NCI-H510A treated with DMSO at 0.1 percent for 48 hours (cell line): ENCODE measurements at regions not wholly inside any gene's neighbourhood (a gene's known extent, or its start where the extent isn't known, plus 50 kb on each side); places are given as distances from the start of the nearest gene placed in this dataset.
A peak's percentile ranks its signal among the peaks of the same experiment; 100 is the strongest.
"Not testable (repeated sequence)": the region's sequence is repeated elsewhere in the genome, so short reads cannot be mapped to it uniquely, and the experiment has no call there.

ENCODE experiments used
- DNase-seq: peaks from one replicate; lab custom pipeline; 2025; lab: John Stamatoyannopoulos, UW

DNA sequence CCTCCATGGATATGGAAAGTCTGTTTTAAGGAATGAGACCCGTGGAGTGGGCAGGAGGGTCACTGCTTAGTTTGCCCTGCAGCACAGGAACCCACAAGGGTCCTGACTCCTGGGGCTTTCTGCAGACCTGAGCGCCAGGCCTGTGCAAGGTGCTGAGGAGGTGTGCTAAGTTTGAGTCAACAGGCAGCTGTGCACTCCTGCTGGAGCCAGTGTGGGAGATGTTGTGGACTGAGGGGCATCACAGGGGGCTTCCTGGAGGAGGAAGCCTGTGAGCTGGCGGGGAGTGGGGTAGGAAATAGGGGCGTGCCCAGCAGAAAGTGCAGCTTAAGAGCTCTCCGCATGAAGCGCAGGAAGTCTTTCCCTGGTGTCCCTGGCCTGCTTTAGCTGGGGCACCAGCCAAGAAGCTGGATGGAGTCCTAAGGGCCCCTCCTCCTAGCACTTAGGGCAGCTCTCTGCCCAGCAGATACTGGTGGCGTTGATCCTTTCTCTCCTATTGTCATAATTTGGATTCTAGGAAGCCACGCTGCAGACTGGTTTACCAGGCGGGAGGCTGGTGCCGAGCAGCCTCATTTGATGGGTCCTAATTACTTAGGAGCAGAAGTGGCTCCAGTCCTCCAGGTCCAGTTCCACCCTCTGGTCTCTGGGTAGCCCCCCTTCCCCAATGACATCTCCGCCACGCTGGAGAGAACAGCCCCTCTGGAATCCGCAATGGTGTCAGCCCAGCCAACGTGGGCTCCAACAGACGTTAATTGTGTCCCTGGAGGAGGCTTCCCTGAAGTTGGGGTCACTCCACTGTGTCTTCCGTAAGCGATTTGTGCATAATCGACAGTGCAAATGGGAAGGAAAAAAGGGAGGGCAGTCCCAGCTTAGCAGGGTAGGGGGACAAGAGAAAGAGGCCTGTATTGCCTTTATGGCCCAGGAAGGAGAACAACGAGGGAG lies 309.2 kb downstream of the ZNF536 start:
- no peak for DNase-seq

DNA sequence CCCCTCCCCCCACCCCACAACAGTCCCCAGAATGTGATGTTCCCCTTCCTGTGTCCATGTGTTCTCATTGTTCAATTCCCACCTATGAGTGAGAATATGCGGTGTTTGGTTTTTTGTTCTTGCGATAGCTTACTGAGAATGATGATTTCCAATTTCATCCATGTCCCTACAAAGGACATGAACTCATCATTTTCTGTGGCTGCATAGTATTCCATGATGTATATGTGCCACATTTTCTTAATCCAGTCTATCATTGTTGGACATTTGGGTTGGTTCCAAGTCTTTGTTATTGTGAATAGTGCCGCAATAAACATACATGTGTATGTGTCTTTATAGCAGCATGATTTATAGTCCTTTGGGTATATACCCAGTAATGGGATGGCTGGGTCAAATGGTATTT lies 308.2 kb downstream of the ZNF536 start:
- not testable (repeated sequence) for DNase-seq

DNA sequence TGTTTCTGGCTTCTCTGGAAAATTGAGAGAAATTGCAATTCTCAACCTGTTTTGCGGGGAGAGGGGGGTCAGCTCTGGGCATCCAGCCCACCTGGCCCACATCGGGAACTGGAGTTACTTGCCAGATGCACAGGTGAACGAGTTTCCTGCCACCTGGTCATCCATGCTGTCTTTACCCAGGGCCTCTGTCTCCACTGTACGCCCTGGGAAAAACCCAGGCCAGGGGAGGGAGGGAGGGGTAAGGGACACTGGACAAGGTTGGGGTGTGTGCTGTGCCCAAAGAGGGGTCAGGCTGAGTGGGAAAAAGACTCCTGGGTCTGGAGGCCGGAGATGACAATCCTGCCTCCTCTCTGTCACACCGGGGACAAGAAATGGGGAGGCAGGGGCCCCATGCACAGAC lies 307.6 kb downstream of the ZNF536 start:
- no peak for DNase-seq

DNA sequence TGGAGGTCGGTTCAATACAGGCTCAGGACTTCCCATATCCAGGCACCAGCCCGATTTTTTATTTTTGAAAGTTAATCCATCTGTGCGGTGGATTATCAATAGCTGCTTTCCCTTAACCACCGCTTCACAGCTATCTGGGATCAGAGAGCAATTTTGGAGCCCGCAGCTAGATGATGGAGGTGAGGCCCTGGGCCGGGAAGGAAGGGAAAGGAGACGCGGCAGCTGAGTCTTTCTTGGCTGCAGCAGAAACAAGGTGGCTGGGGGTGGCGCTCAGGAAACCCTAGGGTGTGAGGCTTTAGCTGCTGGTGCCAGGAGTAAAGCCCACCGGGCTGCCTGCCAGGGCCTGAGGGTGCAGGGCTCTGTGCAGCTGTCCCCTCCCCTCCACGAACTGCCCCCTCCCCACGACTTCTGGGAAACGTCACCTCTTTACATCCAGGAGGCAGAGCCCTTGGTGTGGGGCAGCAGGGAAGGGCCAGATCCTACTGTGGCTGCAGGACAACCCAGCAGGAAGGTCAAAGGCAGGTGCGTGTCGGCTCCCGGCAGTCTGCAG lies 307.0 kb downstream of the ZNF536 start:
- no peak for DNase-seq

DNA sequence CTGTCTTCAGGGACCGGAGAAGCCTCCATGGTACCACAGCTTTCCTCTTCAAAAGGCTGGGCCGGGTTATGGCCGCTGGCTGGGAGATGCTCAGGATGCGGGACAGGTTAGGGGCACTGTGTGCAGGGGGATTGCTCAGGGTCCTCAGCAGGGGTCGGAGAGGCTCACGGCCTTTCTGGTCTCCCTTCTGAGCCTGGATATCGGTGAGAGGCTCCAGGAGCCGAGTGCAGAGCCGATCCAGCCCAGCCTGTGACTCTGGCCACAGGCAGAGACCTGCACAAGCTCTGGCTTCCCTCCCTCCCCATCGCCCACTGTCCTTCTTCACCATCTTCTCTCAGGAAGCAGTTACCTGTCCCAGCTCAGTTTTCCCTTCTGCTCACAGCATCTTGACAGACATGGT lies 306.0 kb downstream of the ZNF536 start:
- no peak for DNase-seq

DNA sequence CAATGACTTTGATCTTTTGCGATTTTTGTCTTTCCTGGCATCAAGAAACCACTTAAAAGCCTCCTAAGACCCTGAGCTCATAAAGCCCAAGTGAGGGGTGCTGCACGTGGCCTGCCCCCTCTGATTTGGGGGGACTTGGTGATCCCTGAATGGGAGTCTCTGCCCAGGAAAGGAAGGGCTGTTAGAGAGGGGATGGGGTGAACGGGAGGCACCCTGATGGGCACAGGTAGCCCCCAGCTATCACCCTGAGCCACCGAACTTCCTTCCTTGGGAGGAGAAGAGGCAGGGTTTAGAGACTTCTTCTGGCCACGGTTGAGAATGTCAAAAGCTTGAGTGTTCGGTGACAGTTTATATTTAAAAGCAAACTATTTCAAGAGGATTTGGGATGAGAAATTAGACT lies 305.5 kb downstream of the ZNF536 start:
- no peak for DNase-seq

DNA sequence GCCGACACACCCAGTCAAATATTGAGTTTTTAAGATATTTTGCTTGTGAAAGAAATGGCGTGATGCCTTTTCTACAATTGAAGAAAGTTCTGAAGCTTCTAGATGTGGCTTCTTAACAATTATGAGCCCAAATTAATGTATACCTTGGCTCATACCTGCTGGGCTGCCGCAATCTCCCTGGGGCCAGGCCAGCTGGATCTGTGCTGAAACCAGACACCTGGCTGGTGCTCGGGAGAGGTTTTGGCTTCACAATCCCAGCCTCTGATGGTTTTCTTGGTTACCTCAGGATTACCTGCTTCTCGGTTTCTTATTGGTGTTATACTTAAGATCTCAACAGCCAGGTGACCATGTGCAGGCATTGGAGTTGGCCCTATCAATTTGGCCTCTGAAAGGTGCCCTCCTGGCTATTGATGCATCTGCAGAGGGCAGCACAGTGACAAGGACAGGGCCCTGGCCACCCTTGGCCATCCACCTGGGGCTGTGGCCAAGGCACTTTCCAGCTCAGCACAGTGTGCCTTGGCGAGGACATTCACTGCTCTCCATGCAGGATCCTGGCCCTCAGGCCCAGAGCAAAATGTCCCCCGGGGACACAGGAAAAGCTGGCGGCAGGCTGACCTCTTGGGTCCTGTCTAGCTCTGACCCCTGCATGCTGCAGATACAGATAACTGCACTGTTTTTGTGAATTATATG lies 305.0 kb downstream of the ZNF536 start:
- DNase-seq = no peak

DNA sequence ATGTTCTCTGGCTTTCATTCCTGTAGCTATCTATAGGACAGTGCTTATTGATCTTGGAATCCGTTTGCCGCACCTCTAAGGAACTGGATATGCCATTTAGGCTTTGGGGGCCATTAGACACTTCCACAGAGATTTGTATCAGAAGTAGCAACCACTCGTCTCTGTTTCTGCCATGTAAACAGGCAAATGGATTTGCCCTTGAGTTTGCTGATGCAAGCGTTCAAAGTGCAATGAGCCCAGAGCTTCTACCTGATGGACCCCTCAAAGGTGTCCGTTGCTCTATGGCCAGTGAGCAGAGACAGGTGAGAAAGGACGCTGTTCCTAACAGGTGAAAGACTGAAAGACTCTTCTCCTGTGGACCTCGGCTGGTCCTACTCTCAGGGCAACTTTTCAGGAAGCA lies 302.9 kb downstream of the ZNF536 start:
- DNase-seq = no peak

DNA sequence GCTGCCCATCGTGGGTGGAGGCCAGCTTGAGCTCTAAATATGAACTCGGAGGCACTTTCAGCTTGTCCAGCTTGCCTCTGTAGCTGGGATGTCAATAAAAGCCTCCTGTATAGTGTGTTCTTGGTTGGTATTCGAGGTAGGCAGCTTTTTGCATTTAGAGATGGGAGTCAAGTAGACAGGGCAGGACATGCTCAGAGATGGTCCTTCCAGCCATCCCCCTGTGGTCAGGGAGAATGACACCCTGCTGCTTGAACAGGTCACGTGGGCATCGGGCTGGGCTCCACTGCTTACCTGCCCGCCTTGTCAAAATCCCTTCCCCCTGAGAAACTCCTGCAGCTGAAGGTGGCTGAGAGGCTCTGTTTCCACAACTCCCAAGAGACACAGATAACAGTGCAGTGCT lies 302.5 kb downstream of the ZNF536 start:
- DNase-seq = no peak

DNA sequence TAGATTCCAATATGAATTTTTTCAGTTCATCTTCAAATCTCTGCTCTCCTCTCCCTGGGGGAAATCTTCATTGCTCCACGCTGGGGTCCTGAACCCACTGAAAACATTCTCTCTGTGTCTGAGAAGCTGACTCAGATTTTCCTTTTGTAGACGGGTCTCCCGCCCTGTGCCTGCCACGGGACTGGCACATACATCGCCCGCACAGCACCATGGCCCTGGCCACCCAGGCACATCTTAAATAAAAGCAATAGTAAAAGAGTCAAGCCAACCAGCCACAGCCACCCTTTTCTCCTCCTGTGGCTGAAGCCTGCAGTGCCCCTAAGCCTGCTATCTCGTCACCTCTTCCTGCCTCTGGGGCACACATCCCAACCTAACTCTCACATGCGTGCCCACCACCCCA lies 301.2 kb downstream of the ZNF536 start:
- DNase-seq = no peak

DNA sequence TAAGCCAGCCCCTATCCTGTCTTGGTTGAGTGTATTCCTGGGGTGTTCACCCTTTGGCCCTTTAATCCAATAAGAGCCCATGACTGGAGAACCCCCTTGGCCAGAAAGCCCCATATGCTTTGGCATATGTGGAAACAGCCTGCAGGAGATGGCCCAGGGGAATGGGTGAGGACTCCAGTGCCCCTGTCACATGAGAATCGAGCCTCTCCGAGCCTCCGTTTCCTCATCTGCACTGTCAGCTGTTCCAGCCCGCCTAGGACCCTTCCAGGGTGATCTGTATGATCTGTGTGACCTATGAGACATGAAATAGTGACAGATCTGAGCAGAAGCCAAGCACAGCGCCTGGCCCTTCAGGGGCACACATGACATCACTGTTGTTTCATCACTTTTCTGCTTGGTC lies 300.7 kb downstream of the ZNF536 start:
- no peak for DNase-seq

DNA sequence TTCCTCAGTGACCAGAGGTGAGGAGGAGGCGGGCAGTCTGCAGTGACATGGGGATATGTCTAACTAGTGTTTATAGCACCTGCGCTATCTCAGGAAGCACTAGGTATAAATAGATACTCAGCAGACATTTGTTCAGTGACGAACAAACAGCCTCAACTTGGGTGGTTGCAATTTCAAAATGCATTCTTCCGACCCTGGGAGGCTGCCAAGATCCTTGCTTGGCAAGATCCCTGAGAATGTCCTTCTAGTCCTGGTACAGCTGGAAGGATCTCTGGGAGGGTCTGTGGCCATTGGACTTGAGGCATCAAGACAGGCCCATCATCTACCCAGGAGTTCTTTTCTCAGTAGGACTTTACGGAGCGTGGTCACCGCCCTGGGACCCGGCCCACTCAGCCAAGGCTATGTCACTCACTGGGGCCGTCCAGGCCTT lies 299.5 kb downstream of the ZNF536 start:
- DNase-seq = no peak

DNA sequence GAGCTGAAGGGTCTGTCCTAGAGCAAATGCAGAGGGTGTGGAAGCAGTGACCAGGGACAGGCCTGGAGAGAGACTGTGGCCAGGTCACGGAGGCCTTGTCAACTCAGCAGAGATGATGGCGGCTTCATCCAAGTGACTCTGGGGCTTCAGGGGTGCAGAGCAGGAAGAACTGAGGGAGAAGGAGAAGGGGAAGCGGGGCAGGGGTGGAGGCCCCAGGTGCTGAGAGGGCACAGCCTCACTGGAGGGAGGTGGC lies 299.1 kb downstream of the ZNF536 start:
- no peak for DNase-seq

DNA sequence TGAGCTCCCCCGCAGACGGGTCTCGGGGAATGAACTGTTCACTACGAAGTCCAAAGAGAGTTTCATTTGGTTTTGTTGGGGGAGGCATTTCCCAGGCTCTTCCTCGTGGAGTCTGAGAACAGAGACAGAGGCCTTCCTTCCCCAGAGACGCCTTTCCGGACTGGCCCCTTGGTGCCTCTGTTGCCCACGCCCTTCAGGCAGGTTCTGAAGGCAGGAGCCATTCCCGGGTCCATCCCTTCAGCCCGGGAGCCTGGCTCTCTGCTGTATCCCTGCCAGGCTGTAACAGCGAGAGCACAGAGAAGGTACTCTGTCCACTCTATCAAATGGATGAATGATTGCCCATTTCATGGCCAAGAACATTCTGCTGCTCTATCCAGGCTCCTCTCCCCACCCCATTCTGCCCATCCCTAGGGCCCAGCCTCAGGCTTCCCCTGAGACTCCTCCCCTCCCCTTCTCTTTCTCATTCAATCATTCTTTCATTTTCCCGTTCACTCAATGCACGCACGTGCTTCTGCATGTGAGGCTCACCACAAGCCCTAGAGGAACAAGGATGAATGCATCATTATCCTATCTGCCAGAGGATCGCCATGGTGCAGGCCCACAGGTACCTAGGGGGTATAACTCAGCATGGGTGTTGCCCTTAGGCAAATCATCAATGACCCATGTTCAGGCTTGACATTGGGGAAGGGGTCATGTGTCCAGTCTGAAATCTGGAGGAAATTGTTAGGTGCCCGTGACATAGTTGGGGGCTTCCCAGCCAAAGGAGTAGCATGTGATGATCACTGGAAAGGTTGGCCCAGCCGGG lies 298.6 kb downstream of the ZNF536 start:
- no peak for DNase-seq

DNA sequence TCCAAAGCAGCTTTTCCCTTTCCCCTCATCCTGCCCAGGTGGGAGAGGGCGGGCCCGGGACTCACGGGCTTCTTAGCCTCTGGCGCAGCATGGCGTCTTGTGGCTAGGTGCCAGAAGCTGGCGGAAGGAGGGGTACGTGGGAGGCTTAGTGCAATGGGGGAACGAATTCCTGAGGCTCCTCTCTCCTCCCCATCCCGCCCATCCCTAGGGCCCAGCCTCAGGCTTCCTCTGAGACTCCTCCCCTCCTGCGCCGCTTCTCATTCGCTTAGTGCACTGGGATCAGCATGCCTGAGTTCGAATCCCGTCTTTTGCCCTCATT lies 297.8 kb downstream of the ZNF536 start:
- no peak for DNase-seq

DNA sequence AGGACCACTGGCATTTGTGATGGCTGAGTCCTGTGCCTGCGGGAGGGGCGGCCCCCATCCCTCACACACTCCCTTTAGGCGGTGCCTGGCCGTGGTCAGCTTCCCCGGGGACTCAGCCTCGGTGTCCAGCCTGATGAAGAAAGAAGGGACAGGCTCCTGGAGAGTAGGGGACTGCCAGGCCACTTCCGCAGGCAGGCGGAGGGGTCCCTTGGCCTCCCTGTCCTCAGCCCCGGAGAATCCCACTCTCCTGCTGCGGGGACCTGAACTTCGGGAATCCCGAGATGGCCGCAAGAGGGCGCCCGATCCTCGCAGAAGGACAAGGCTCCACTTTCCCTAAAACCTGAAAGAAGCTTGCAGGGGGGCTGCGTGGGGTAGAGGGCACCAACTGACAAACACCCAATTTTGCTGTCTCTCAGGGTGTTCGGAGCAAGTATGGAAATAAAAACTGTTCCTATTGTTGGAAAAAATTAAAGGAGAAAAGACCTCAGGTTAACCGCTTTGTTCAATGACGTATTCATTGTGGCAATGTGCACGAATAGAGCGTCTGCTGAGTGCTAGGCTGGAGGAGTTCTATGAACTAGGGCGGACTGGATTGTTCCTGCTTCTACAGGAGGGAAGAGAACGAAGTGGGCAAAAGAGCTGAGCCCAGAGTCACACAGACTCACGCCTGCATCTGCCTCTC lies 297.3 kb downstream of the ZNF536 start:
- peak; percentile 4 for DNase-seq

DNA sequence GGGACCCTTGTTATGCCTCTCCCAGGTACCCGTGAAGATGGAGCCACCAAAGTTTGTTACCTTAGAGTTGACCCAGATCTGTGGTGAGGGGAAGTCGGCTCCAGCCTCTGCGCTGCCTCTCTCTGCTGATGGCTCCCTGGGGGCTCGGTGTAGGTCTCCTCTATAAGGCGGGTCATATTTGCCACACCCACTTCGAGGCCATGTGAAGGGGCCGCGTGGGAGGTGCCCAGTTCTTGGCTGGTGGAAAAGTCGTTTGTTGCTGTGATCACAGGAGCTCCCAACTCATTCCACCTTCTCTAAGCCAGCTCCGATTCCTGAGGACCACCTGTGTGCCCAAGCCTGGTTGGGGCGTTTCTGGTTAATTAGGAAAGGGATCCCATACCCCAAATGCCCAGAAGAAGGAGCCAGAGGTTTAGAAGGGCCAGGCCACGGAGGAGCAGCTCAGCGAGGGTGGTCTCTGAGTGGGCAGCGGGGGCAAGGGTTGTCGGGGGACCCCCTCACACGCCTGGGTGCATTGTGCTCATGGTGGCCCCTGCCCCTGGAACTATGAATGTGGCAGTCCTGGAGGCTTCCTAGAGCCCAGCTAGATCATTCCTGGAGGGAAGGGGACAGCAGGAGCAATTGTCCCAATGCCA lies 296.5 kb downstream of the ZNF536 start:
- DNase-seq = no peak

DNA sequence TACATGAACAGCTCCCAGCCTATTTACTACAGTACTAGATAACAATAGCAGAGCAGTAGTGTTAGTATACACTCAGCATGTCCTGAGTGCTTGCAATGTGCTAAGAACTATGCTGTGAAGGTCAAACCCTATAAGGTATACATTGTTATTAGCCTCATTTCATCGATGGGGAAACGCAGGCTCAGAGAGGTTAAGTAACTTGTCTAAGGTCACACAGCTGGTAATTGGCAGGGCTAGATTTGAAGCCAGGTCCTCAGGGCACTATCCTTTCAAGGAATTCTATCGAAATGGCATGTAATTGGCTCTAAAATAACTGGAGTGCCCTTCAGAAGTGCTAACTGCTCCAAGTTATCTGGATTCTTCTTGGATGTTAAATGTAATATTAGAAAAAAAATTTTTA lies 295.6 kb downstream of the ZNF536 start:
- DNase-seq = no peak

DNA sequence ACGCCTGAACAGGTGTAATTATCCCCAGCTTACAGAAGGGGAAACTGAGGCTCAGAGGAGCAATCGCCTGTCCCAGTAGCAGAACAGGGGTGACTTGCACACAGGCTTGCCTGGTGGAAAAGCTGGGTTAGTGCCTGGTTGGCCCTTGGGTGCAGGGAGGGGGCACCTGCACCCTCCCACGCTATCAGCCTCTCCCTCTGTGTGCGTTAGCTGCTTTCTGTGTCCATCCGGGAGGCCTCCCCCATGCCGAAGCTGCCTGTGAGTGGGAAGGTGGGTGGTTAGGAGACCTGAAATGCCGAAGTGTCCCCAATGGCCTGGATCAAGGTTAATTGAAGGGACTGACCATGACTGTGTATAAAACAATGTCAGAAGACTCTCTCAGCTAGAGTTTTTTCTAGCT lies 295.0 kb downstream of the ZNF536 start:
- no peak for DNase-seq

DNA sequence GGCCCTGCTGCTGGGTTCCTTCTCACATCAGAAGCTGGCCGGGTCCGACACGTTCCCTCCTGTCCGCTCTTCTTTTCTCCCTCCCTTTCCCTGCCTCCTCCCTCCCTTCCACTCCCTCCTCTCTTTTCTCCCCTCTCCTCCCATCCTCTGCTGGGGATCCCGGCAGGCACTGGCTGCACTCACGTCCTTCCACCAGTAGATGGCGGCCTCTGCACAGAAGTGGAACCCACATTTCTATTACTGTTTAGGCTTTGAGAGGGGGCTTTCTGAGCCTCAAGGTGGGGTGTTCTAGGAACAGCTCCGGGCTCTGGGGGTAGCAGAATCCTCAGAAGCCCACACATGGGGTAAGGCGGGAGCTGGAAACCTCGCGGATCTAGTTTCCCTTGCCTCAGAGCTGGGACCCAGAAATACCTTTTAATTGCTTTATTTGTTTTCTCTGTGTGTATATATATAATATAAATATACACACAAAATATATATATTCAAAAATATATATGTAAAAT lies 294.2 kb downstream of the ZNF536 start:
- peak; percentile 2 for DNase-seq

DNA sequence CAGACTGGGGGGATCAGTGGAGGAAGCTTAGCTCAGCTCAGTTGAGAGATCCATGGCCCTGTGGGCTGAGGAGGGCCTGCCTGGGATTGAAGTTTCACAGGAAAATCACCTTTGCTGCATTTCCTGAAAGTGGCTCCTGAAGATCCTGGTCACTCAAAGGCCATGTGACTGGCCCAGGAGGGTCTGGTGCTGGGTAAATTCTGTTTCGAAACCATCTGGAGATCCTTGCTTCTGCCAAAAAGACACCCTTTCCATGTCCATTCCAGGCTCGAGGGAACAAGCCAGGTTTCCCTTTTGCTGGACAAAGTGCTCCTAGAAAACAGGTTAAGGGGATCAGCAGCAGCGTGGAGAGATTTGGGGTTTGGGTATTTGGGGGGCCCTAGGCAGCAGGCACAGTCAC lies 293.3 kb downstream of the ZNF536 start:
- no peak for DNase-seq
